ENCODE measurements at regions not wholly inside any gene's neighbourhood (a gene's known extent, or its start where the extent isn't known, plus 50 kb on each side); places are given as distances from the start of the nearest gene placed in this dataset.

GRCh38 chr19:28543244-28543776, 669.6 kb downstream of the UQCRFS1 start:
- Histone ChIP-seq H2AFZ (no peak overlapping the region), H3K4me2 (no peak overlapping the region), H3K27me3 (ENCODE audit: insufficient read depth, low read depth) (peaks cover 41% of the 10 kb centered on the region), H3K4me1 (replicated peaks; ENCODE audit: insufficient read depth) (no peaks in the 10 kb centered on the region), H3K27ac (no peak overlapping the region), H3K4me3 (no peak overlapping the region), H4K20me1 (ENCODE audit: insufficient read depth) (no peaks in the 10 kb centered on the region), H3K79me2 (ENCODE audit: low read depth) (no peaks in the 10 kb centered on the region), H3K9me3 (ENCODE audit: insufficient read depth, low read depth) (no peaks in the 10 kb centered on the region), H3F3A (ENCODE audit: insufficient read depth, low read depth) (no peaks in the 10 kb centered on the region), H3K36me3 (ENCODE audit: low read depth) (no peaks in the 10 kb centered on the region), H3K9me2 (ENCODE audit: insufficient read depth) (no peaks in the 10 kb centered on the region)
- POLR2A ChIA-PET (ENCODE audit: unreplicated experiment): no interaction called here
- intact Hi-C loops (cut with micrococcal nuclease; ENCODE audit: unreplicated experiment): no loop called here
- CTCF ChIA-PET: no interaction called here
- TF ChIP-seq CTCF (conservative IDR thresholded peaks at IDR 0.05) (no peak), EZH2 (IDR thresholded peaks at IDR 0.05; ENCODE audit: low read depth) (no peak)
- no TSS peak for BruUV-seq (replicated peaks)
- DNase-seq: no peak

GRCh38 chr19:28542394-28543243, 670.3 kb downstream of the UQCRFS1 start:
- CTCF ChIA-PET: no interaction called here
- H4K20me1 ChIP-seq (ENCODE audit: insufficient read depth): no peaks in the 10 kb centered on the region
- no peaks in the 10 kb centered on the region for H3K79me2 ChIP-seq (ENCODE audit: low read depth)
- H3K9me3 ChIP-seq (ENCODE audit: insufficient read depth, low read depth): no peaks in the 10 kb centered on the region
- no peaks in the 10 kb centered on the region for H3K4me1 ChIP-seq (replicated peaks; ENCODE audit: insufficient read depth)
- no peak overlapping the region for H3K4me3 ChIP-seq
- TF ChIP-seq EZH2 (IDR thresholded peaks at IDR 0.05; ENCODE audit: low read depth) (no peak), CTCF (conservative IDR thresholded peaks at IDR 0.05) (no peak)
- H3K4me2 ChIP-seq: no peak overlapping the region
- DNase-seq: no peak
- no peaks in the 10 kb centered on the region for H3K9me2 ChIP-seq (ENCODE audit: insufficient read depth)
- H3K36me3 ChIP-seq (ENCODE audit: low read depth): no peaks in the 10 kb centered on the region
- no peak overlapping the region for H3K27ac ChIP-seq
- POLR2A ChIA-PET (ENCODE audit: unreplicated experiment): no interaction called here
- intact Hi-C loops (cut with micrococcal nuclease; ENCODE audit: unreplicated experiment): no loop called here
- H3F3A ChIP-seq (ENCODE audit: insufficient read depth, low read depth): no peaks in the 10 kb centered on the region
- H3K27me3 ChIP-seq (ENCODE audit: insufficient read depth, low read depth): peaks cover 41% of the 10 kb centered on the region
- no peak overlapping the region for H2AFZ ChIP-seq
- no TSS peak for BruUV-seq (replicated peaks)

GRCh38 chr19:28541602-28542393, 671.2 kb downstream of the UQCRFS1 start:
- no TSS peak for BruUV-seq (replicated peaks)
- no peaks in the 10 kb centered on the region for H4K20me1 ChIP-seq (ENCODE audit: insufficient read depth)
- no peak for TF ChIP-seq EZH2 (IDR thresholded peaks at IDR 0.05; ENCODE audit: low read depth)
- TF ChIP-seq CTCF (conservative IDR thresholded peaks at IDR 0.05): no peak
- no peak overlapping the region for H3K4me3 ChIP-seq
- POLR2A ChIA-PET (ENCODE audit: unreplicated experiment): no interaction called here
- no peaks in the 10 kb centered on the region for H3K9me3 ChIP-seq (ENCODE audit: insufficient read depth, low read depth)
- CTCF ChIA-PET: no interaction called here
- H3K36me3 ChIP-seq (ENCODE audit: low read depth): no peaks in the 10 kb centered on the region
- peaks cover 41% of the 10 kb centered on the region for H3K27me3 ChIP-seq (ENCODE audit: insufficient read depth, low read depth)
- no peak overlapping the region for H3K27ac ChIP-seq
- DNase-seq: no peak
- intact Hi-C loops (cut with micrococcal nuclease; ENCODE audit: unreplicated experiment): no loop called here
- H2AFZ ChIP-seq: no peak overlapping the region
- no peaks in the 10 kb centered on the region for H3K9me2 ChIP-seq (ENCODE audit: insufficient read depth)
- H3K79me2 ChIP-seq (ENCODE audit: low read depth): no peaks in the 10 kb centered on the region
- no peaks in the 10 kb centered on the region for H3F3A ChIP-seq (ENCODE audit: insufficient read depth, low read depth)
- H3K4me1 ChIP-seq (replicated peaks; ENCODE audit: insufficient read depth): no peaks in the 10 kb centered on the region
- no peak overlapping the region for H3K4me2 ChIP-seq

Measured in PC-9 (cell line).